KMS-11 (cell line): ENCODE measurements at regions not wholly inside any gene's neighbourhood (a gene's known extent, or its start where the extent isn't known, plus 50 kb on each side); places are given as distances from the start of the nearest gene placed in this dataset.

ENCODE experiments used
- H2AFZ ChIP-seq: fragments of 200-600 bp; sonication (generic); 2 replicates; pipeline ENCODE4 v1.6.1; 2016; ENCODE audit warnings: antibody characterized with exemption, mixed run types, low read depth
- H3K27ac ChIP-seq: fragments of 200-600 bp; sonication (generic); 2 replicates; pipeline ENCODE4 v1.6.1; 2016; ENCODE audit warnings: mild to moderate bottlenecking, mixed run types
- H3K27me3 ChIP-seq: fragments of 200-600 bp; sonication (generic); 2 replicates; pipeline ENCODE4 v1.6.1; 2017; ENCODE audit warnings: mild to moderate bottlenecking, low read depth, mixed run types, moderate library complexity; ENCODE audit not compliant: insufficient read depth
- H3K36me3 ChIP-seq: fragments of 200-600 bp; sonication (generic); 2 replicates; pipeline ENCODE4 v1.6.1; 2017; ENCODE audit warnings: mild to moderate bottlenecking, mixed run types; ENCODE audit not compliant: insufficient read depth
- H3K4me1 ChIP-seq: fragments of 200-600 bp; sonication (generic); 2 replicates; pipeline ENCODE4 v1.6.1; 2016; ENCODE audit warnings: mild to moderate bottlenecking, low read depth, mixed run types; ENCODE audit not compliant: poor library complexity, severe bottlenecking
- H3K4me2 ChIP-seq: fragments of 200-600 bp; sonication (generic); 2 replicates; pipeline ENCODE4 v1.7.0; 2016; ENCODE audit warnings: mild to moderate bottlenecking, mixed run types
- H3K4me3 ChIP-seq: fragments of 200-600 bp; sonication (generic); IDR thresholded peaks from 2 replicates; pipeline ENCODE4 v1.6.1; 2017; ENCODE audit warnings: low read depth, low read length, mixed read lengths; ENCODE audit not compliant: insufficient read depth
- H3K79me2 ChIP-seq: fragments of 200-600 bp; sonication (generic); 2 replicates; pipeline ENCODE4 v1.6.1; 2016; ENCODE audit warnings: low read depth, mixed run types; ENCODE audit not compliant: insufficient read depth
- H3K9ac ChIP-seq: fragments of 200-600 bp; sonication (generic); 2 replicates; pipeline ENCODE4 v1.6.1; 2016; ENCODE audit warnings: mild to moderate bottlenecking, mixed run types
- H4K20me1 ChIP-seq: fragments of 200-600 bp; sonication (generic); 2 replicates; pipeline ENCODE4 v1.6.1; 2016; ENCODE audit warnings: mild to moderate bottlenecking, mixed run types; ENCODE audit not compliant: insufficient read depth
- TF ChIP-seq, protein P1 (sequence below): fragments of 200-600 bp; sonication (generic); conservative IDR thresholded peaks from 2 replicates; pipeline ENCODE4 v1.6.1; 2017; ENCODE audit warnings: low read depth, mild to moderate bottlenecking, antibody characterized with exemption, low read length, moderate library complexity, mixed read lengths

DNA sequence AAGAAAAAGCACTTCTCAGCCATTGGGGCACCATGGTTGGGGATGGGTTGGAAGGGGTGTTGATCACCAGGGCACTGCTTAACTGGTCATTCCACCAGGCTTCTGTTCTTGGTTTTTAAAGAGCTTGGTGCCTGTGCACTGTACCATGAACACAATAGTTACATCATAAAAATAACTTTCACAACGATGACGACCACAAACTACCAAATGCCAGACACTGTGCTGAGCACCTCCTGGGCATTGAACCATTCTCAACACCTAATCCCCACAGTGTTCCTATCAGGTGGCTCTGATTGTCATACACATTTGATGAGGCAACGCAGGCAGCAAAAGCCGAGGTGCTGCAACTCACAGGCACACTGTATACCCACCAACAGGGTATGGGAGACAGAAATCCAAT, 208.0 kb downstream of the FOXL1 start:
- H3K36me3 ChIP-seq = no peaks in the 10 kb centered on the region
- H3K9ac ChIP-seq = no peak overlapping the region
- peaks cover 3% of the 10 kb centered on the region; the same call in 1 of the 2 replicates for H3K27me3 ChIP-seq
- H3K27ac ChIP-seq = no peak overlapping the region
- no peak overlapping the region for H3K4me2 ChIP-seq
- no peaks in the 10 kb centered on the region for H3K4me1 ChIP-seq
- H3K4me3 ChIP-seq = no peak overlapping the region
- TF ChIP-seq, protein P1, sequence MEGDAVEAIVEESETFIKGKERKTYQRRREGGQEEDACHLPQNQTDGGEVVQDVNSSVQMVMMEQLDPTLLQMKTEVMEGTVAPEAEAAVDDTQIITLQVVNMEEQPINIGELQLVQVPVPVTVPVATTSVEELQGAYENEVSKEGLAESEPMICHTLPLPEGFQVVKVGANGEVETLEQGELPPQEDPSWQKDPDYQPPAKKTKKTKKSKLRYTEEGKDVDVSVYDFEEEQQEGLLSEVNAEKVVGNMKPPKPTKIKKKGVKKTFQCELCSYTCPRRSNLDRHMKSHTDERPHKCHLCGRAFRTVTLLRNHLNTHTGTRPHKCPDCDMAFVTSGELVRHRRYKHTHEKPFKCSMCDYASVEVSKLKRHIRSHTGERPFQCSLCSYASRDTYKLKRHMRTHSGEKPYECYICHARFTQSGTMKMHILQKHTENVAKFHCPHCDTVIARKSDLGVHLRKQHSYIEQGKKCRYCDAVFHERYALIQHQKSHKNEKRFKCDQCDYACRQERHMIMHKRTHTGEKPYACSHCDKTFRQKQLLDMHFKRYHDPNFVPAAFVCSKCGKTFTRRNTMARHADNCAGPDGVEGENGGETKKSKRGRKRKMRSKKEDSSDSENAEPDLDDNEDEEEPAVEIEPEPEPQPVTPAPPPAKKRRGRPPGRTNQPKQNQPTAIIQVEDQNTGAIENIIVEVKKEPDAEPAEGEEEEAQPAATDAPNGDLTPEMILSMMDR = no peak
- H3K79me2 ChIP-seq = no peaks in the 10 kb centered on the region
- H2AFZ ChIP-seq = no peak overlapping the region
- H4K20me1 ChIP-seq = no peaks in the 10 kb centered on the region

DNA sequence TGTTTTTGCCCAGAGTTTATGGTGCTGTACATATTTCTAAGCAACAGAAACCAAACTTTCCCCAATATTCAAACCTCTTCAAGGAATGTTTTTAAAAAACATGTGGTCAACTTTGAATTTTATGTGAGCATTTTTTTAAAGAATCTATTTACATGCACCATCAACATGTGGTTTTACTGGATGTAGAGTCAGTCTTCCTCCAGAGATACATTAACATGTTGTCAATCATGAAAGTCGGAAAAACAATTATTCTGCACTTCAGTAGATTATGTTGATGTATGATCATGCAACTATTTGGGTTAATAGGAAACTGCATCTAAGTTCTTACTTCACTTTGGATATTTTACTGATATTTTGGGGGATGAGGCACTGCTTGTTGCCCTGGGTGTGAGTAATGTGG, 208.6 kb downstream of the FOXL1 start:
- Histone ChIP-seq H3K4me3 (no peak overlapping the region), H4K20me1 (no peaks in the 10 kb centered on the region), H3K79me2 (no peaks in the 10 kb centered on the region), H3K27me3 (peaks cover 3% of the 10 kb centered on the region; the same call in 1 of the 2 replicates), H3K27ac (no peak overlapping the region), H3K4me2 (no peak overlapping the region), H2AFZ (no peak overlapping the region), H3K4me1 (no peaks in the 10 kb centered on the region), H3K36me3 (no peaks in the 10 kb centered on the region), H3K9ac (no peak overlapping the region)
- TF ChIP-seq, protein P1 = no peak

DNA sequence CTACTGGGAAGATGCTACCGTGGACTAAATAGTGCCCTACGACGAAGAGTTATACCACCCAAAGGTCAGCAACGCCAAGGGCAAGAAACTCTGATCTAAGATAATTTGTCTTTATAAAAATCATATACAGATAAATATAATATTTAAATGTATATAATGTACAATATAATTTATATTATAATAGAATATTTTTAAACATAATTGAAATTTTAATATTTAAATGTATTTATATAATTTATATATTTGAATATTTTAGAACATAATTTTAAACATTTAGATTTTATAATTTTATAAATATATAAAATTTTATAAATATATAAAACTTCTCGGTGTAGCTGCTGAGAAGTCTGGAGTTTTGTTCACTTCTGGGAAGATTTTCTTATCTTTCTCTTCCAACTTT, 209.2 kb downstream of the FOXL1 start:
- no peaks in the 10 kb centered on the region for H4K20me1 ChIP-seq
- H3K4me3 ChIP-seq = no peak overlapping the region
- H3K36me3 ChIP-seq = no peaks in the 10 kb centered on the region
- no peak overlapping the region for H3K4me2 ChIP-seq
- no peaks in the 10 kb centered on the region for H3K4me1 ChIP-seq
- no peak overlapping the region for H3K27ac ChIP-seq
- H3K9ac ChIP-seq = no peak overlapping the region
- no peak overlapping the region for H2AFZ ChIP-seq
- TF ChIP-seq, protein P1 = no peak
- peaks cover 6% of the 10 kb centered on the region; the same call in 1 of the 2 replicates for H3K27me3 ChIP-seq
- H3K79me2 ChIP-seq = no peaks in the 10 kb centered on the region

DNA sequence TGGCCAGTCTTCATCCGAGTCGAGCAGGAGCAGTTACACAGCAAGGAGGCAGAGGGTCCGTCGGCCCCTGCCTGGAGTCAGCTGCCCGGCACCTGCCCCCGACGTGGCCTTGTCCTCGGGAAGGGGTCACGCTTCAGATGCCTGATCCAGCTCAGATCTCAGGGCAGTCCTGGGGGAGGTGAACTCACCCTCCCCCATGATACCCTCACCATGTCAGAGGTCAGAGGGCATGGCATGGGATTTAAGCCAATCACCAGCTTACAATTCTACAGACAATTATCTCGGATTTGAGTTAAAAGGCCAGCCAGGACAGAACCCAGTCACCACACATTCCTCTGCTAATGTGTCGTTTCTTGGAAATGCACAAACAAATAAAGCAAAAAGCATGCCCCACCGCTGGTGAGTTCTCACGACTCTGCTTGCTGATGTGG, 211.3 kb downstream of the FOXL1 start:
- Histone ChIP-seq H4K20me1 (no peaks in the 10 kb centered on the region), H3K4me1 (no peaks in the 10 kb centered on the region), H3K79me2 (no peaks in the 10 kb centered on the region), H3K4me2 (no peak overlapping the region), H3K27ac (no peak overlapping the region), H3K4me3 (no peak overlapping the region), H3K27me3 (peaks cover 6% of the 10 kb centered on the region; the same call in 1 of the 2 replicates), H3K9ac (no peak overlapping the region), H2AFZ (no peak overlapping the region), H3K36me3 (no peaks in the 10 kb centered on the region)
- TF ChIP-seq, protein P1 = no peak
